ENCODE measurements at regions not wholly inside any gene's neighbourhood (a gene's known extent, or its start where the extent isn't known, plus 50 kb on each side); places are given as distances from the start of the nearest gene placed in this dataset.

GRCh38 chr14:57943541-57943940, 77.6 kb upstream of the SLC35F4 start:
- 95% methylated on average over 7 of the region's 11 CpGs for WGBS (ENCODE audit: insufficient coverage)
- H3K9me3 Mint-ChIP-seq: peaks cover 0 to 3% (median 0%) of the 10 kb centered on the region in 3 donors
- no peaks in the 10 kb centered on the region for H3K4me1 Mint-ChIP-seq
- no peaks in the 10 kb centered on the region for H3K36me3 ChIP-seq (ENCODE audit: control insufficient read depth in 2 of 2, extremely low read depth in 1 of 2, insufficient read depth in 1 of 2, low read length in 1 of 2)
- no peak overlapping the region for H3K27ac ChIP-seq (ENCODE audit: low read length)
- H3K4me1 ChIP-seq (ENCODE audit: control insufficient read depth in 1 of 2, extremely low read depth in 1 of 2, insufficient read depth in 2 of 2, low read length in 2 of 2): no peaks in the 10 kb centered on the region
- H3K27ac Mint-ChIP-seq: no peak overlapping the region
- no peaks in the 10 kb centered on the region for H3K9me3 ChIP-seq
- H3K36me3 Mint-ChIP-seq: no peaks in the 10 kb centered on the region
- no peaks in the 10 kb centered on the region for H3K27me3 ChIP-seq (replicated peaks in 1 of 2; ENCODE audit: control insufficient read depth in 2 of 2, extremely low read depth in 1 of 2, insufficient read depth in 2 of 2, low read length in 1 of 2)
- peaks cover 0 to 4% of the 10 kb centered on the region in 2 donors for H3K27me3 Mint-ChIP-seq
- ATAC-seq (replicated peaks in 1 of 4) (no peak), DNase-seq (no peak)
- ChIA-PET POLR2A (no interaction called here), CTCF (no interaction called here)
- no peak overlapping the region for H3K4me3 Mint-ChIP-seq
- H3K4me3 ChIP-seq (ENCODE audit: control insufficient read depth in 1 of 2, extremely low read depth in 1 of 2, low read length in 1 of 2): no peak overlapping the region

DNA sequence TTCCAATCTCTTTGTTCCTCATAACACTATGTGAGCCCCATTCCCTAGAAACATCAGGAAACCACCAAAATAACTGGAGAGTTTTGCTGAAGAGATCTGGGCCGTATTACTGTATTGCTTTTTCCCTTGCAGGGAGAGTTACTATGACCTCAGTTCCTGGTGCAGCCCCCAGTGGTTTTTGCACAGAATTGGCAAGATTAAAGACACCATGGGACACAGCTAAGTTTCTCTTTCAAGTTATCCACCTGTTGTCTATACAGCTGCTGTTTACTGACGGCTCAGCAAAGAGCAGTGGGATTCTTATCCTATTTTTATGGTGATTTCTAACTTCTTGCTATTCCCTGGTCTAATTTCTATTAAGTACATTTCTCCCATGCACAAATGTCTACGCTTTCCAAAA, 77.1 kb upstream of the SLC35F4 start:
- Mint-ChIP-seq H3K4me3 (no peak overlapping the region), H3K27ac (no peak overlapping the region), H3K27me3 (peaks cover 0 to 4% of the 10 kb centered on the region in 2 donors), H3K36me3 (no peaks in the 10 kb centered on the region), H3K4me1 (no peaks in the 10 kb centered on the region), H3K9me3 (peaks cover 0 to 3% (median 0%) of the 10 kb centered on the region in 3 donors)
- H3K9me3 ChIP-seq: no peaks in the 10 kb centered on the region
- no peak for DNase-seq
- H3K4me3 ChIP-seq (ENCODE audit: control insufficient read depth in 1 of 2, extremely low read depth in 1 of 2, low read length in 1 of 2): no peak overlapping the region
- WGBS (ENCODE audit: insufficient coverage): no CpG with 5 or more reads among the region's 3 CpGs
- no peaks in the 10 kb centered on the region for H3K4me1 ChIP-seq (ENCODE audit: control insufficient read depth in 1 of 2, extremely low read depth in 1 of 2, insufficient read depth in 2 of 2, low read length in 2 of 2)
- ChIA-PET CTCF (no interaction called here), POLR2A (no interaction called here)
- ATAC-seq (replicated peaks in 1 of 4): no peak
- no peak overlapping the region for H3K27ac ChIP-seq (ENCODE audit: low read length)
- no peaks in the 10 kb centered on the region for H3K27me3 ChIP-seq (replicated peaks in 1 of 2; ENCODE audit: control insufficient read depth in 2 of 2, extremely low read depth in 1 of 2, insufficient read depth in 2 of 2, low read length in 1 of 2)
- H3K36me3 ChIP-seq (ENCODE audit: control insufficient read depth in 2 of 2, extremely low read depth in 1 of 2, insufficient read depth in 1 of 2, low read length in 1 of 2): no peaks in the 10 kb centered on the region

GRCh38 chr14:57939084-57939483, 73.2 kb upstream of the SLC35F4 start:
- Mint-ChIP-seq H3K36me3 (no peaks in the 10 kb centered on the region), H3K27me3 (peaks cover 0 to 4% of the 10 kb centered on the region in 2 donors), H3K4me3 (no peak overlapping the region), H3K9me3 (no peaks in the 10 kb centered on the region), H3K4me1 (no peaks in the 10 kb centered on the region), H3K27ac (no peak overlapping the region)
- Histone ChIP-seq H3K9me3 (no peaks in the 10 kb centered on the region), H3K4me3 (ENCODE audit: control insufficient read depth in 1 of 2, extremely low read depth in 1 of 2, low read length in 1 of 2) (no peak overlapping the region), H3K27me3 (replicated peaks in 1 of 2; ENCODE audit: control insufficient read depth in 2 of 2, extremely low read depth in 1 of 2, insufficient read depth in 2 of 2, low read length in 1 of 2) (no peaks in the 10 kb centered on the region), H3K27ac (ENCODE audit: low read length) (no peak overlapping the region), H3K4me1 (ENCODE audit: control insufficient read depth in 1 of 2, extremely low read depth in 1 of 2, insufficient read depth in 2 of 2, low read length in 2 of 2) (no peaks in the 10 kb centered on the region), H3K36me3 (ENCODE audit: control insufficient read depth in 2 of 2, extremely low read depth in 1 of 2, insufficient read depth in 1 of 2, low read length in 1 of 2) (no peaks in the 10 kb centered on the region)
- ATAC-seq (replicated peaks in 1 of 4) (no peak), DNase-seq (no peak)
- ChIA-PET CTCF (no interaction called here), POLR2A (no interaction called here)
- 47% methylated on average over 2 of the region's 3 CpGs for WGBS (ENCODE audit: insufficient coverage)

DNA sequence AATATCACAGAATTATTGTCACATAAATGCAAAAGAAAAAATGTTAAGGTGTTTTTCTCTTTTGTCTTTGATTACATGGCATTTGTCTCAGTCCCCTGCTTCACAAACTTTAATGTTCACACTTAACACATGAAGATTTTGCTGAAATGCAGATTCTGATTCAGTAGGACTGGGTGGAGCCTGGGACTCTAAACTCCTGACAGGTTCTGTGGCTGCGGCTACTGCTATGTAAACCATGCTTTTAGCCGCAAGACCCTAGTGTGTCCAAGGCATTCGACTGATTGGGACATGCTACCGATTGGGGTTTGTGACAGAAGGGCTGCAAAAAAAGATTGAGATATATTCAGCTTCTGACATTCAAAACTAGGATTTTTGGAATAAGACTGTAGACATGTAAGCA, 72.6 kb upstream of the SLC35F4 start:
- H3K36me3 Mint-ChIP-seq: no peaks in the 10 kb centered on the region
- H3K27ac Mint-ChIP-seq: no peak overlapping the region
- no peak for DNase-seq
- peaks cover 0 to 4% of the 10 kb centered on the region in 2 donors for H3K27me3 Mint-ChIP-seq
- ATAC-seq (replicated peaks in 1 of 4): no peak
- H3K9me3 Mint-ChIP-seq: no peaks in the 10 kb centered on the region
- Histone ChIP-seq H3K27ac (ENCODE audit: low read length) (no peak overlapping the region), H3K36me3 (ENCODE audit: control insufficient read depth in 2 of 2, extremely low read depth in 1 of 2, insufficient read depth in 1 of 2, low read length in 1 of 2) (no peaks in the 10 kb centered on the region), H3K4me1 (ENCODE audit: control insufficient read depth in 1 of 2, extremely low read depth in 1 of 2, insufficient read depth in 2 of 2, low read length in 2 of 2) (no peaks in the 10 kb centered on the region), H3K4me3 (ENCODE audit: control insufficient read depth in 1 of 2, extremely low read depth in 1 of 2, low read length in 1 of 2) (no peak overlapping the region), H3K9me3 (no peaks in the 10 kb centered on the region), H3K27me3 (replicated peaks in 1 of 2; ENCODE audit: control insufficient read depth in 2 of 2, extremely low read depth in 1 of 2, insufficient read depth in 2 of 2, low read length in 1 of 2) (no peaks in the 10 kb centered on the region)
- 100% methylated on average over 3 of the region's 4 CpGs for WGBS (ENCODE audit: insufficient coverage)
- ChIA-PET CTCF (no interaction called here), POLR2A (no interaction called here)
- no peak overlapping the region for H3K4me3 Mint-ChIP-seq
- H3K4me1 Mint-ChIP-seq: no peaks in the 10 kb centered on the region

GRCh38 chr14:57937676-57938075, 71.8 kb upstream of the SLC35F4 start:
- no peak overlapping the region for H3K4me3 Mint-ChIP-seq
- H3K9me3 Mint-ChIP-seq: no peaks in the 10 kb centered on the region

GRCh38 chr14:57933349-57933748, 67.5 kb upstream of the SLC35F4 start:
- no CpG with 5 or more reads among the region's 3 CpGs for WGBS (ENCODE audit: insufficient coverage)

More at GRCh38 chr14:57937676-57938075, 71.8 kb upstream of the SLC35F4 start:
- ChIA-PET CTCF (no interaction called here), POLR2A (no interaction called here)
- H3K27me3 Mint-ChIP-seq: peaks cover 0 to 4% of the 10 kb centered on the region in 2 donors
- Histone ChIP-seq H3K27ac (ENCODE audit: low read length) (no peak overlapping the region), H3K4me1 (ENCODE audit: control insufficient read depth in 1 of 2, extremely low read depth in 1 of 2, insufficient read depth in 2 of 2, low read length in 2 of 2) (no peaks in the 10 kb centered on the region), H3K36me3 (ENCODE audit: control insufficient read depth in 2 of 2, extremely low read depth in 1 of 2, insufficient read depth in 1 of 2, low read length in 1 of 2) (no peaks in the 10 kb centered on the region), H3K4me3 (ENCODE audit: control insufficient read depth in 1 of 2, extremely low read depth in 1 of 2, low read length in 1 of 2) (no peak overlapping the region), H3K27me3 (replicated peaks in 1 of 2; ENCODE audit: control insufficient read depth in 2 of 2, extremely low read depth in 1 of 2, insufficient read depth in 2 of 2, low read length in 1 of 2) (no peaks in the 10 kb centered on the region), H3K9me3 (no peaks in the 10 kb centered on the region)
- no peaks in the 10 kb centered on the region for H3K4me1 Mint-ChIP-seq
- no peak for ATAC-seq (replicated peaks in 1 of 4)
- DNase-seq: no peak
- no peak overlapping the region for H3K27ac Mint-ChIP-seq
- no peaks in the 10 kb centered on the region for H3K36me3 Mint-ChIP-seq
- 92% methylated on average over 2 of the region's 4 CpGs for WGBS (ENCODE audit: insufficient coverage)

GRCh38 chr14:57930241-57930975, 64.5 kb upstream of the SLC35F4 start:
- no peak for DNase-seq
- POLR2A ChIA-PET: no interaction called here
- Mint-ChIP-seq H3K4me3 (no peak overlapping the region), H3K36me3 (no peaks in the 10 kb centered on the region), H3K9me3 (no peaks in the 10 kb centered on the region), H3K27ac (no peak overlapping the region), H3K27me3 (peaks cover 5 to 6% of the 10 kb centered on the region in 2 donors), H3K4me1 (no peaks in the 10 kb centered on the region)
- 14% methylated on average over 1 of the region's 5 CpGs for WGBS (ENCODE audit: insufficient coverage)
- no peaks in the 10 kb centered on the region for H3K9me3 ChIP-seq
- H3K27me3 ChIP-seq (replicated peaks in 1 of 2; ENCODE audit: control insufficient read depth in 2 of 2, extremely low read depth in 1 of 2, insufficient read depth in 2 of 2, low read length in 1 of 2): no peaks in the 10 kb centered on the region
- H3K27ac ChIP-seq (ENCODE audit: low read length): no peak overlapping the region
- CTCF ChIA-PET: no interaction called here
- no peak overlapping the region for H3K4me3 ChIP-seq (ENCODE audit: control insufficient read depth in 1 of 2, extremely low read depth in 1 of 2, low read length in 1 of 2)
- H3K36me3 ChIP-seq (ENCODE audit: control insufficient read depth in 2 of 2, extremely low read depth in 1 of 2, insufficient read depth in 1 of 2, low read length in 1 of 2): no peaks in the 10 kb centered on the region
- H3K4me1 ChIP-seq (ENCODE audit: control insufficient read depth in 1 of 2, extremely low read depth in 1 of 2, insufficient read depth in 2 of 2, low read length in 2 of 2): no peaks in the 10 kb centered on the region
- ATAC-seq (replicated peaks in 1 of 4): no peak

More at GRCh38 chr14:57933349-57933748, 67.5 kb upstream of the SLC35F4 start:
- H3K27me3 ChIP-seq (replicated peaks in 1 of 2; ENCODE audit: control insufficient read depth in 2 of 2, extremely low read depth in 1 of 2, insufficient read depth in 2 of 2, low read length in 1 of 2): no peaks in the 10 kb centered on the region
- no peak for DNase-seq
- no peaks in the 10 kb centered on the region for H3K36me3 ChIP-seq (ENCODE audit: control insufficient read depth in 2 of 2, extremely low read depth in 1 of 2, insufficient read depth in 1 of 2, low read length in 1 of 2)
- ChIA-PET CTCF (no interaction called here), POLR2A (no interaction called here)
- no peaks in the 10 kb centered on the region for H3K9me3 ChIP-seq
- Mint-ChIP-seq H3K27me3 (peaks cover 3% of the 10 kb centered on the region in 2 donors), H3K4me1 (no peaks in the 10 kb centered on the region), H3K9me3 (no peaks in the 10 kb centered on the region), H3K27ac (no peak overlapping the region), H3K4me3 (no peak overlapping the region), H3K36me3 (no peaks in the 10 kb centered on the region)
- no peak overlapping the region for H3K4me3 ChIP-seq (ENCODE audit: control insufficient read depth in 1 of 2, extremely low read depth in 1 of 2, low read length in 1 of 2)
- H3K27ac ChIP-seq (ENCODE audit: low read length): no peak overlapping the region
- H3K4me1 ChIP-seq (ENCODE audit: control insufficient read depth in 1 of 2, extremely low read depth in 1 of 2, insufficient read depth in 2 of 2, low read length in 2 of 2): no peaks in the 10 kb centered on the region
- ATAC-seq (replicated peaks in 1 of 4): no peak
